ENCODE measurements at regions not wholly inside any gene's neighbourhood (a gene's known extent, or its start where the extent isn't known, plus 50 kb on each side); places are given as distances from the start of the nearest gene placed in this dataset.
"Not testable (repeated sequence)": the region's sequence is repeated elsewhere in the genome, so short reads cannot be mapped to it uniquely, and the experiment has no call there.

DNA sequence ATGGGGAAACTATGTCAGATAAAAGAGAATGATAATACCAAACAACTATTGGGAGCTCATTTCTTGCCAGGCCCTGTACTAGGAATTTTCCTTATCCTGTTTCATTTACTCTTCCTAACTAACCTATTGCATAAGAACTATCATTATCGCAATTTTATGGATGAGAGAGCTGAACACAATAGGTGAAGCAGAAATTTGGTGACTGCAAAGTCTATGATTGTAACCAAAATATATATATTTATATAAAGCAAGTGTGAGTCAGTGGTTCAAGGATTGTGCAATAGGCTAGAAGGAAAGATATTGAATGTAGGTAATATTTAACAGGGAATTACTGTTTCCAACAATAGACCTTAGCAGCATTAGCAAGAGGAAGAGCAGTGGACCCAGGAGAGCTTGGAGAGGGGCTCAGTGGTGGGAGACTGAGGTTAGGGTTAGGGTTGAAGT is 181.1 kb upstream of the TENT5A start:
- no peak for TF ChIP-seq POLR2A (IDR thresholded peaks at IDR 0.05)
- TF ChIP-seq, protein P1, sequence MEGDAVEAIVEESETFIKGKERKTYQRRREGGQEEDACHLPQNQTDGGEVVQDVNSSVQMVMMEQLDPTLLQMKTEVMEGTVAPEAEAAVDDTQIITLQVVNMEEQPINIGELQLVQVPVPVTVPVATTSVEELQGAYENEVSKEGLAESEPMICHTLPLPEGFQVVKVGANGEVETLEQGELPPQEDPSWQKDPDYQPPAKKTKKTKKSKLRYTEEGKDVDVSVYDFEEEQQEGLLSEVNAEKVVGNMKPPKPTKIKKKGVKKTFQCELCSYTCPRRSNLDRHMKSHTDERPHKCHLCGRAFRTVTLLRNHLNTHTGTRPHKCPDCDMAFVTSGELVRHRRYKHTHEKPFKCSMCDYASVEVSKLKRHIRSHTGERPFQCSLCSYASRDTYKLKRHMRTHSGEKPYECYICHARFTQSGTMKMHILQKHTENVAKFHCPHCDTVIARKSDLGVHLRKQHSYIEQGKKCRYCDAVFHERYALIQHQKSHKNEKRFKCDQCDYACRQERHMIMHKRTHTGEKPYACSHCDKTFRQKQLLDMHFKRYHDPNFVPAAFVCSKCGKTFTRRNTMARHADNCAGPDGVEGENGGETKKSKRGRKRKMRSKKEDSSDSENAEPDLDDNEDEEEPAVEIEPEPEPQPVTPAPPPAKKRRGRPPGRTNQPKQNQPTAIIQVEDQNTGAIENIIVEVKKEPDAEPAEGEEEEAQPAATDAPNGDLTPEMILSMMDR (IDR thresholded peaks at IDR 0.05) = no peak
- Histone ChIP-seq H3K27ac (no peak overlapping the region), H3K27me3 (no peaks in the 10 kb centered on the region), H3K4me3 (no peak overlapping the region), H3K36me3 (no peaks in the 10 kb centered on the region), H3K4me1 (peaks cover 0 to 13% (median 1%) of the 10 kb centered on the region in 3 donors), H3K9me3 (no peaks in the 10 kb centered on the region)
- 47 to 67% methylated on average over 1 of the region's 1 CpG for WGBS, 2 donors
- intact Hi-C loops (cut with DNase I) = no loop called here
- no peak for DNase-seq

DNA sequence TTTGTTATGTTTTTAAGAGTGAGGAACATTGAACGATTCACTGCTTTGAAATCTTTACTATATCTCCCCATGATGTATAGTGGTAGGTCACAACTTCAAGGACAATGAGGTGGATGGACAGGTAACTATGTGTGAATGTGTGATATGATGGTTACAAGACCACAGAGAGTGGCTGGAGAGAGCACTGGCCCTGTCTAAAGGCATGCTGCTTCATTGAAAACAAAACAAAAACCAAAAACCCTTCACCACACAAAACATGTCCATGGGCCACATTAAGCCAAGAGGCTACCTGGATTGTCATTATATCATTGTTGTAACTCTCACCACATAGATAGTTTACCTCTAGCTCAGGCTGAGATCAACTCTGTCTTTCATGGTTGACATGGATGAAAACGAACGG is 180.6 kb upstream of the TENT5A start:
- WGBS, 2 donors = 83 to 90% methylated on average over 3 of the region's 3 CpGs
- Histone ChIP-seq H3K27me3 (no peaks in the 10 kb centered on the region), H3K4me3 (no peak overlapping the region), H3K27ac (no peak overlapping the region), H3K9me3 (no peaks in the 10 kb centered on the region), H3K4me1 (peaks cover 0 to 8% (median 0%) of the 10 kb centered on the region in 3 donors), H3K36me3 (no peaks in the 10 kb centered on the region)
- TF ChIP-seq POLR2A (IDR thresholded peaks at IDR 0.05) = no peak
- TF ChIP-seq, protein P1 (IDR thresholded peaks at IDR 0.05) = no peak
- DNase-seq = no peak
- intact Hi-C loops (cut with DNase I) = no loop called here

DNA sequence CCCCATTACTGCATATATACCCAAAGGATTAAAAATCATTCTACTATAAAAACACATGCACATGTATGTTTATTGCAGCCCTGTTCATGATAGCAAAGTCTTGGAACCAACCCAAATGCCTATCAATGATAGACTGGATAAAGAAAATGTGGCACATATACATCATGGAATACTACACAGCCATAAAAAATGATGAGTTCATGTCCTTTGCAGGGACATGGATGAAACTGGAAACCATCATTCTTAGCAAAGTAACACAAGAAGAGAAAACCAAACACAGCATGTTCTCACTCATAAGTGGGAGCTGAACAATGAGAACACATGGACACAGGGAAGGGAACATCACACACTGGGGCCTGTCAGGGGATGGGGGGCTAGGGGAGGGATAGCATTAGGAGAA is 180.0 kb upstream of the TENT5A start:
- H3K4me3 ChIP-seq; H3K27me3 ChIP-seq; H3K27ac ChIP-seq; DNase-seq; intact Hi-C loops (cut with DNase I); H3K9me3 ChIP-seq; H3K4me1 ChIP-seq; H3K36me3 ChIP-seq: not testable (repeated sequence)

DNA sequence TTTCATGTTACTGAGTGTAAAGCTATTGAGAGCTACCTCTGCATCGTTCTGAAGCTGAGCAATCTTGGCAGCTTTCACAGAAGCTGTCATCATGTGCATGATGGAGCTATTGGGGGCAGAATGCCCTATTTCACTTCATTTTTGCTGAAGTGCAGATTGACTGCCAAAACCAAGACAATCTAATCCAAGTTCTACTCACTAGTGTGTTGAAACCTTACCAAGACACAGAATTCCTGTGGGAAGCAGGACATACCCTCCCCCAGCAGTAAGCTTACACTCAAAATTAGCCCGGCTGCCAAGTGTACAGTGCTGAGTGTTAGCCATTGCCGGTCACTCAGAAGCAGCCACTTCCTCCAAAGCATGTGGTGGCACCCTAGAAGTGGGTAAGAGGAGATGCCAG is 177.3 kb upstream of the TENT5A start:
- no peak for DNase-seq
- Histone ChIP-seq H3K36me3 (no peaks in the 10 kb centered on the region), H3K27ac (no peak overlapping the region), H3K27me3 (no peaks in the 10 kb centered on the region), H3K9me3 (no peaks in the 10 kb centered on the region), H3K4me1 (no peaks in the 10 kb centered on the region), H3K4me3 (no peak overlapping the region)
- no peak for TF ChIP-seq POLR2A (IDR thresholded peaks at IDR 0.05)
- TF ChIP-seq, protein P1 (IDR thresholded peaks at IDR 0.05) = no peak
- intact Hi-C loops (cut with DNase I) = no loop called here
- WGBS, 2 donors = 43 to 69% methylated on average over 2 to 3 of the region's 3 CpGs

DNA sequence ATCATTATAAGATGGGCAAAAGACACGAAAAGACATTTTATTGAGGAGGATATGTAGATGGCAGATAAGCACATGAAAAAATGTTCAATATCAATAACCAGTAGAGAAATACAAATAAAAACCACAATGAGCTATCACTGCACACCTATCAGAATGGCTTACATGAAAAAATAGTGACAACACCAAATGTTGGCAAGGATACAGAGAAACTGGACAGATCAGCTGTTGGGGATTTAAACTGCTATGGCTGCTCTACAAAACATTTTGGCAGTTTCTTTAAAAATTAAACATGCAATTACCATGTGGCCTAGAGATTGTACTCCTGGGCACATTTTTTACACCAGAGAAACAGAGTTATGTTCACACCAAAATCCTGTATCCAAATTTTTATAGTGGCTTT is 172.7 kb upstream of the TENT5A start:
- no peaks in the 10 kb centered on the region for H3K36me3 ChIP-seq
- 80 to 85% methylated on average over 1 of the region's 1 CpG for WGBS, 2 donors
- no peak for DNase-seq
- no peaks in the 10 kb centered on the region for H3K4me1 ChIP-seq
- intact Hi-C loops (cut with DNase I) = no loop called here
- no peaks in the 10 kb centered on the region for H3K27me3 ChIP-seq
- no peak overlapping the region for H3K27ac ChIP-seq
- H3K4me3 ChIP-seq = no peak overlapping the region
- TF ChIP-seq, protein P1 (IDR thresholded peaks at IDR 0.05) = no peak
- no peaks in the 10 kb centered on the region for H3K9me3 ChIP-seq

Data from esophagus squamous epithelium (tissue), 5 donors.